ENCODE measurements at regions not wholly inside any gene's neighbourhood (a gene's known extent, or its start where the extent isn't known, plus 50 kb on each side); places are given as distances from the start of the nearest gene placed in this dataset.
"Not testable (repeated sequence)": the region's sequence is repeated elsewhere in the genome, so short reads cannot be mapped to it uniquely, and the experiment has no call there.

GRCh38 chr1:148336121-148336918 is 146.8 kb downstream of the PPIAL4G start:
- H3K4me2 ChIP-seq (ENCODE audit: low read length); H2AFZ ChIP-seq (ENCODE audit: low read length): not testable (repeated sequence)

GRCh38 chr1:148334339-148335130 is 148.6 kb downstream of the PPIAL4G start:
- Histone ChIP-seq H3K27ac (ENCODE audit: low read depth, low read length, poor library complexity, severe bottlenecking) (peak overlapping the region; percentile 56), H3K9ac (ENCODE audit: low read length) (peak overlapping the region; percentile 71), H3K79me2 (ENCODE audit: insufficient read depth, low read length) (no peaks in the 10 kb centered on the region), H4K20me1 (ENCODE audit: insufficient read depth, low read length) (no peaks in the 10 kb centered on the region), H3K27me3 (ENCODE audit: insufficient read depth, low read length) (peaks cover 4% of the 10 kb centered on the region; the same call in 1 of the 2 replicates), H3K9me2 (ENCODE audit: low read depth, low read length) (no peaks in the 10 kb centered on the region), H3K9me3 (ENCODE audit: low read length) (0 out of 2 replicates have a peak, but pooled peaks cover 3% of the 10 kb centered on the region), H3K4me3 (ENCODE audit: low read depth, low read length, poor library complexity, severe bottlenecking) (peak overlapping the region; percentile 62), H3K36me3 (ENCODE audit: insufficient read depth, low read length) (peaks cover 3% of the 10 kb centered on the region; the same call in 1 of the 2 replicates), H2AFZ (ENCODE audit: low read length) (0 out of 2 replicates have a peak overlapping the region, but pooled peaks have one; percentile 6), H3K4me2 (ENCODE audit: low read length) (peak overlapping the region; percentile 74), H3F3A (ENCODE audit: insufficient read depth, low read length) (no peaks in the 10 kb centered on the region), H3K4me1 (ENCODE audit: insufficient read depth, low read length, severe bottlenecking) (peaks cover 14% of the 10 kb centered on the region)
- no peak for TF ChIP-seq CTCF (IDR thresholded peaks at IDR 0.05; ENCODE audit: low read length)
- no peak for TF ChIP-seq EZH2 (IDR thresholded peaks at IDR 0.05; ENCODE audit: borderline replicate concordance, low read length)

More at GRCh38 chr1:148336121-148336918, 146.8 kb downstream of the PPIAL4G start:
- H3K4me3 ChIP-seq (ENCODE audit: low read depth, low read length, poor library complexity, severe bottlenecking); H3K27me3 ChIP-seq (ENCODE audit: insufficient read depth, low read length); H3K79me2 ChIP-seq (ENCODE audit: insufficient read depth, low read length); H3K27ac ChIP-seq (ENCODE audit: low read depth, low read length, poor library complexity, severe bottlenecking); H3K9ac ChIP-seq (ENCODE audit: low read length); H3K9me3 ChIP-seq (ENCODE audit: low read length); H4K20me1 ChIP-seq (ENCODE audit: insufficient read depth, low read length); H3F3A ChIP-seq (ENCODE audit: insufficient read depth, low read length); H3K9me2 ChIP-seq (ENCODE audit: low read depth, low read length); H3K36me3 ChIP-seq (ENCODE audit: insufficient read depth, low read length): not testable (repeated sequence)
- H3K4me1 ChIP-seq (ENCODE audit: insufficient read depth, low read length, severe bottlenecking), result peaks cover 14% of the 10 kb centered on the region

- H3K27ac ChIP-seq (ENCODE audit: low read depth, low read length, poor library complexity, severe bottlenecking), result peak overlapping the region; percentile 56
- no peaks in the 10 kb centered on the region for H3K9me2 ChIP-seq (ENCODE audit: low read depth, low read length)
- H3K4me3 ChIP-seq (ENCODE audit: low read depth, low read length, poor library complexity, severe bottlenecking), result peak overlapping the region; percentile 62
- H3K79me2 ChIP-seq (ENCODE audit: insufficient read depth, low read length), result no peaks in the 10 kb centered on the region
- peak overlapping the region; percentile 74 for H3K4me2 ChIP-seq (ENCODE audit: low read length)
- peaks cover 4% of the 10 kb centered on the region; the same call in 1 of the 2 replicates for H3K27me3 ChIP-seq (ENCODE audit: insufficient read depth, low read length)
- no peaks in the 10 kb centered on the region for H3F3A ChIP-seq (ENCODE audit: insufficient read depth, low read length)
- TF ChIP-seq CTCF (IDR thresholded peaks at IDR 0.05; ENCODE audit: low read length), result no peak
- no peak for TF ChIP-seq EZH2 (IDR thresholded peaks at IDR 0.05; ENCODE audit: borderline replicate concordance, low read length)
- peaks cover 3% of the 10 kb centered on the region; the same call in 1 of the 2 replicates for H3K36me3 ChIP-seq (ENCODE audit: insufficient read depth, low read length)
- H4K20me1 ChIP-seq (ENCODE audit: insufficient read depth, low read length), result no peaks in the 10 kb centered on the region
- H2AFZ ChIP-seq (ENCODE audit: low read length), result no peak overlapping the region
- 0 out of 2 replicates have a peak, but pooled peaks cover 3% of the 10 kb centered on the region for H3K9me3 ChIP-seq (ENCODE audit: low read length)
- peaks cover 14% of the 10 kb centered on the region for H3K4me1 ChIP-seq (ENCODE audit: insufficient read depth, low read length, severe bottlenecking)
- peak overlapping the region; percentile 71 for H3K9ac ChIP-seq (ENCODE audit: low read length)
Observed at GRCh38 chr1:148333875-148334338, 149.2 kb downstream of the PPIAL4G start.
